K562 (cell line): ENCODE measurements at regions not wholly inside any gene's neighbourhood (a gene's known extent, or its start where the extent isn't known, plus 50 kb on each side); places are given as distances from the start of the nearest gene placed in this dataset.

Experiments used
- ELK1 ChIP-seq: sonication (generic); formaldehyde crosslinking; IDR thresholded peaks from 2 replicates; pipeline ENCODE4 v1.8.1; 2022; ENCODE audit warnings: missing genetic modification reagents
- EP300 ChIP-seq: IDR thresholded peaks from 2 replicates; pipeline ENCODE4 v1.6.1; 2012; ENCODE audit warnings: low read length, improper control_type of control experiment
- FOXP1 ChIP-seq: sonication (generic); formaldehyde crosslinking; IDR thresholded peaks from 2 replicates; pipeline ENCODE4 v1.8.0; 2022; ENCODE audit warnings: mild to moderate bottlenecking, missing genetic modification reagents
- GABPA ChIP-seq: fragments of 200-800 bp; sonication (Bioruptor generic); conservative IDR thresholded peaks from 2 replicates; pipeline ENCODE4 v1.6.1; 2016; ENCODE audit warnings: low read depth, missing genetic modification characterization, missing compliant biosample characterization
- HCFC1 ChIP-seq: IDR thresholded peaks from 2 replicates; pipeline ENCODE4 v1.6.1; 2012; ENCODE audit warnings: low read depth, low read length, improper control_type of control experiment
- JUND ChIP-seq, 2 experiments: IDR thresholded peaks; 2 replicates in 1 of 2; 3 replicates in 1 of 2; pipeline ENCODE4 v1.6.1; 2011; ENCODE audit warnings: borderline replicate concordance in 2 of 2, low read depth in 2 of 2, low read length in 2 of 2, improper control_type of control experiment in 1 of 2, missing biosample characterization in 1 of 2, missing genetic modification characterization in 1 of 2, missing genetic modification reagents in 1 of 2
- POLR2A ChIP-seq: fragments of 450-650 bp; conservative IDR thresholded peaks from 2 replicates; pipeline ENCODE4 v1.6.1; 2016
- SIN3A ChIP-seq, 2 experiments: fragments of 150-350 bp in 1 of 2; IDR thresholded peaks; 2 replicates each; pipeline ENCODE4 v1.6.1; 2011 to 2016; ENCODE audit warnings: borderline replicate concordance in 2 of 2, low read depth in 2 of 2, low read length in 2 of 2, mild to moderate bottlenecking in 2 of 2, moderate library complexity in 2 of 2; ENCODE audit not compliant: control insufficient read depth in 1 of 2
- ZNF274 ChIP-seq: IDR thresholded peaks from 2 replicates; pipeline ENCODE4 v1.6.1; 2011; ENCODE audit warnings: low read depth, mild to moderate bottlenecking, low read length, moderate library complexity, borderline replicate concordance
- ZNF384 ChIP-seq: IDR thresholded peaks from 2 replicates; pipeline ENCODE4 v1.6.1; 2012; ENCODE audit warnings: low read depth, low read length, improper control_type of control experiment
- ZZZ3 ChIP-seq: fragments of 450-650 bp; IDR thresholded peaks from 2 replicates; pipeline ENCODE4 v1.6.1; 2016; ENCODE audit warnings: antibody characterized with exemption, mild to moderate bottlenecking, moderate library complexity

GRCh38 chr11:109867784-109868183 lies 225.4 kb upstream of the ZC3H12C start:
- no peak for TF ChIP-seq ZZZ3
- no peak for TF ChIP-seq ZNF274
- TF ChIP-seq ZNF384: no peak
- no peak for TF ChIP-seq GABPA (tag)
- TF ChIP-seq SIN3A (IDR thresholded peaks at IDR 0.05; ENCODE audit: borderline replicate concordance in 2 of 2, control insufficient read depth in 1 of 2, low read depth in 2 of 2, low read length in 2 of 2): no peak
- no peak for TF ChIP-seq HCFC1
- TF ChIP-seq JUND (IDR thresholded peaks at IDR 0.05; ENCODE audit: borderline replicate concordance, low read depth, low read length): no peak
- no peak for TF ChIP-seq JUND (tag; IDR thresholded peaks at IDR 0.05; ENCODE audit: borderline replicate concordance, low read depth, low read length)
- TF ChIP-seq EP300: no peak
- TF ChIP-seq POLR2A: no peak
- no peak for TF ChIP-seq ELK1 (CRISPR knock-in tag)
- TF ChIP-seq FOXP1 (CRISPR knock-in tag): no peak
